HEK293T (cell line): ENCODE measurements at regions not wholly inside any gene's neighbourhood (a gene's known extent, or its start where the extent isn't known, plus 50 kb on each side); places are given as distances from the start of the nearest gene placed in this dataset.

Experiments
- CTCF ChIA-PET: fragments of 350-600 bp; formaldehyde crosslinking; extraction: SDS; loops from one replicate; lab custom pipeline; 2021; ENCODE audit warnings: antibody characterized with exemption, inconsistent platforms; lab: Yijun Ruan, JAX
- POLR2A ChIA-PET: fragments of 350-600 bp; formaldehyde crosslinking; extraction: SDS; loops from one replicate; lab custom pipeline; 2020; ENCODE audit warnings: antibody characterized with exemption, inconsistent platforms; lab: Yijun Ruan, JAX
- DNase-seq: peaks from one replicate; pipeline ENCODE4 v3.0.0; 2012; ENCODE audit warnings: mixed read lengths; ENCODE audit errors: extremely low spot score
- ARNT ChIP-seq: fragments of 450-650 bp; IDR thresholded peaks from 2 replicates; pipeline ENCODE4 v1.6.1; 2017; ENCODE audit warnings: mild to moderate bottlenecking
- ELF4 ChIP-seq: fragments of 450-650 bp; IDR thresholded peaks from 2 replicates; pipeline ENCODE4 v1.6.1; 2017; ENCODE audit warnings: antibody characterized with exemption
- FOXA1 ChIP-seq: fragments of 450-650 bp; IDR thresholded peaks from 2 replicates; pipeline ENCODE4 v1.6.1; 2016; ENCODE audit warnings: mild to moderate bottlenecking
- FOXM1 ChIP-seq: fragments of 450-650 bp; IDR thresholded peaks from 2 replicates; pipeline ENCODE4 v1.6.1; 2017; ENCODE audit warnings: mild to moderate bottlenecking, borderline replicate concordance
- HDGF ChIP-seq: fragments of 450-650 bp; IDR thresholded peaks from 2 replicates; pipeline ENCODE4 v1.6.1; 2017; ENCODE audit warnings: antibody characterized with exemption, borderline replicate concordance
- LEF1 ChIP-seq: fragments of 450-650 bp; IDR thresholded peaks from 2 replicates; pipeline ENCODE4 v1.6.1; 2017; ENCODE audit warnings: mild to moderate bottlenecking, borderline replicate concordance
- NFRKB ChIP-seq: fragments of 450-650 bp; IDR thresholded peaks from 2 replicates; pipeline ENCODE4 v1.6.1; 2016; ENCODE audit warnings: mild to moderate bottlenecking, moderate library complexity
- SUZ12 ChIP-seq: fragments of 450-650 bp; IDR thresholded peaks from 2 replicates; pipeline ENCODE4 v1.6.1; 2016; ENCODE audit warnings: mild to moderate bottlenecking
- TARDBP ChIP-seq: fragments of 450-650 bp; IDR thresholded peaks from 2 replicates; pipeline ENCODE4 v1.6.1; 2016
- ZNF384 ChIP-seq: fragments of 450-650 bp; IDR thresholded peaks from 2 replicates; pipeline ENCODE4 v1.6.1; 2016

DNA sequence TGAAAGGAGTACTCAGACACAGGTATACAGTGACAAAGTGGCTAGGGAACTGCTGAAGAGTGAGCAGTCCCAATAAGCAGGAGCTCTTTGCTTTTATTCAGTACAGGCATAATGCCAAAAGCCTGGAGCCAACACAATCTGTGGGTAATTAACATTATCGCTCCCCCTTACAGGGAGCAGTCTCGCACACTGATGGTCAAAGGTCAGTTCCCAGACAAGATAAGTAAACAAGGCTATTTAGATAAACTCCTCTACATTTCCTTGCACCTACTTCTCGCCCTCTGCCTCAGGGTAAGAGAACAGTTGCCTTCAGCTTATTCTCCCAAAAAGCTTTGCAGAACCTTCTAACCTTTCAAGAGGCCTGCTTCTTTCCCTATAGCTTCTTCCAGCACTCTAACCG is 73.9 kb upstream of the TAF9B start:
- ChIA-PET POLR2A (no interaction called here), CTCF (no interaction called here)
- no peak for TF ChIP-seq ELF4
- no peak for TF ChIP-seq FOXM1
- TF ChIP-seq TARDBP = no peak
- TF ChIP-seq SUZ12 = no peak
- TF ChIP-seq ARNT = no peak
- TF ChIP-seq FOXA1 = no peak
- no peak for TF ChIP-seq ZNF384
- DNase-seq = no peak

DNA sequence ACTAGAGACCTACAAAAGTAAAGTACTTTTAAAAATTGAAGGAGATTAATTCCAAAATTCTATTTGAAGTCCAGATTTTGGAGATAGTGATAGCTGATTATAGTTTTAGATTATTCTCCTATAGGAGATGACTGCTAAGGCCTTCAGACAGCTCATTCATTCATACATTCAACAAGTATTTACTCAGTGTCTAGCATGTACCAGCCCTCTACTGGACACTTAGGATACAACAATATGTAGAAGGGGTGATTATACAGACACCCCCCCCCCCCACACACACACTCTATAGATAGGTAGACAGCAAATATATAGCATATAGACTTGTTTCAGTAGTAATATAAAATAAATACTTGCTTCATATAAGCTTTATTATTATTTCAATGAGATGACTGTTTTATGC is 60.4 kb upstream of the TAF9B start:
- peak; percentile 28 for DNase-seq
- ChIA-PET POLR2A (no interaction called here), CTCF (interaction anchor here (0.6 kb wide), 1 partner anchor 1326 kb away, joined by 6 read pairs; no protein-coding TSS in a partner anchor)
- TF ChIP-seq ARNT (no peak), HDGF (no peak), TARDBP (no peak), SUZ12 (no peak), NFRKB (no peak), LEF1 (no peak), ELF4 (no peak)
